Limb (tissue), 2 donors: ENCODE measurements at regions not wholly inside any gene's neighbourhood (a gene's known extent, or its start where the extent isn't known, plus 50 kb on each side); places are given as distances from the start of the nearest gene placed in this dataset.
A peak's percentile ranks its signal among the peaks of the same experiment; 100 is the strongest.

Source experiments
- DNase-seq, 2 donors: peaks; one replicate each; pipeline ENCODE4 v3.0.0-alpha.2; 2016; ENCODE audit errors: extremely low spot score in 2 of 2

DNA sequence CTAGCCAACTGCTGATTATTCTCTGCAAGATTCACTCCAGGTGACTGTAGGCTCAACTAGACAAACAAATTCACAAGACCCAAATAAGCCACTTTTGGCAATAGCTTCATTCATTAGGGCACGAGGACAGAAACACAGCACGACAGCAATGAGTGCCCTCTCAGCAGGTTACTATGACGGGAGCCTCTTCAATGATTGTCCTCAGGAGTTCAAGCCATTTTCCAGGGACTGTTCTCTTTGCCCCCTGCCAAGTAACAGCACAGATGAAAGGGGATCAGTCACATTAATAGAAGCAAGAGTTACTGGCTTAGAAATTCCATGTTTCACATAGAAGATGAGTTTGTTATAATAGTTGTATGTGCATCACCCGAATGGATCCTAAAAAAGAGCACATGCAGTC, 712.2 kb downstream of the CDH8 start:
- no peak for DNase-seq

DNA sequence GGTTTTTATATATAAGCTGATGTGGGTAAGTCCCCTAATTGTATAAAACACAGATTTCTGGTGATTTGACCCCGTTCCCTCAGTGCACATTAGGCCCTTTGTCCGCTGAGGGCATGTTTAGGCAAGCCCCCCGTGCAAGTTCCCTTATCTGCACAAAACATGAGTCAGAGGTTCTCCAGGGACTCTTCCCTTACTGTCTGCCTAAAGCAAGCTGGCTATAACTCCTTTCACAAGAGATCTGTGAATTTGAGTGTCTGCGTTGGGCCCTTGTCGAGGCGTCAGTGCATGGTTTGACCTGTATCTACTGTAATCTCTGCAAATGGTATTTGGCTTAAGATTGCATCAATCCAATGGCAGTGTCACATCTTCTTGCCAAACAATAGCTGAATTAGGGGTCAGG, 712.8 kb downstream of the CDH8 start:
- no peak for DNase-seq

DNA sequence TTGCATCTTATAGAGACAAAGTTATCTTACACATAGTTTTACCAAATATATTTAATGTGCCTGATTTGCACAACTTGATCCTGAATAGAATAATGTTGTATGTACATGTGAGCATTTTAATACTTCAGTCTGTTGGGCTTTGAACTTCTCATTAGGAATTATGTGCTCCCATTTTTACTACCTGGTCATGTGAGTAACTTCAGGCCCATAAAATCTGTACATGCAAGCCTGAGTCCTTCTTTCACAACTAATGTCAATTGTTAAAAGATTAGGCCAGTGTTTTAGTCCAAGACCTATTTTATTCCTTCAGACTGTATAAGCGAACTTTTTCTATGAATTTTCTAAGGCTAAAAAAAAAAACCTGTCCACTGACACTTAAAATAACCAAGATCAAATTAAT, 715.4 kb downstream of the CDH8 start:
- no peak for DNase-seq

DNA sequence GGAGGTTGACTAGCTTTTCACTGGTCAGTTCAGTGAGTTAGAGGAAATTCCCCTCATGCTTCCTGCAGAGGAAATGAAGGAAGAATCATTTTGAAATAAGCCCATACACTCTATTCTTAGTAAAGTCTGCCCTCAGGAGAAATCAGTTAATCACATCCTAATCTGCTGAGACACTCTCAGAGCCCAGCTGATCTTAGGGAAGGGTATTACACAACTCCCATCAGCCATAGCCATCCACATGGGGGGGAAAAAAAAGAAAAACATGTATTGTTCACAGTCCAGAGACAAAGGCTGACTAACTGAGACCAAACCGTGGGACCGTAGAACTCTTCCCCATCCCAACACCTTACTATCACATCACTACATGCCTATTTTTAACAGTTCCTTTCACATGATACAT, 722.3 kb downstream of the CDH8 start:
- no peak for DNase-seq

DNA sequence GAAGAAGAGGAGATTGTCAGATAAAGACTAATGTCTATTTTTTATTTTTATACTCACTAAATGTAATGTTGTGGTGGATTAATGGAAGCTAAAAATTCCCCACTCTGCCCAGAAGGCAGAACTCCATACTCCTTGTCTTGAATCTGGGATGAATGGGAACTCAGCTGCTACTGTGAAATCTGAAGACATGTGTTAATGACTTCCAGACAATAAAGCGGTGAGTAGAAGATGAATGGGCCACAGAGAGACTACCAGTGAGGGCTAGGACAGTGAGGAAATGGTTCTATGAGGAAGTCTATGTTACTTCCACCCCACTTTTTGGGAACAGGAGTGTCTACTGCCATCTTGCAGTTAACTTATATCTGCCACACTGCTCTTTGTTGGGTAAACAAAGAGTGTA, 726.9 kb downstream of the CDH8 start:
- DNase-seq, result no peak

DNA sequence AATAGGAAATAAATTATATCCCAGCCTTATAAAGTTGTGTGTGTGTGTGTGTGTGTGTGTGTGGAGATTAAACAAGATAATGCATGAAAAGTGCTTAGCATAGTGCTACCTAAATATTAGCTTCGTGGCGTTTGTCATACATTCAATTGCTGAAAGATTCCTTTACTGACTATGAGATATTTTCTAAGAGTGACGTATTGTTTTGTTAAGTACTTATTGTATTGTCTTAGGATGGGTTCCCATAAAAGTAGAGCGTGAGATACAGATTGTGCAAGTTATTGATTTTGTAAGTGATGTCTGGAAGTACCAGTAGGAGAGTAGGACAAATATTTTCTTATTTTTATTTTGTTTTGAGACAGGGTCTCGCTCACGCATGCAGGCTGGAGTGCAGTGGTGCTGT, 730.0 kb downstream of the CDH8 start:
- no peak for DNase-seq

DNA sequence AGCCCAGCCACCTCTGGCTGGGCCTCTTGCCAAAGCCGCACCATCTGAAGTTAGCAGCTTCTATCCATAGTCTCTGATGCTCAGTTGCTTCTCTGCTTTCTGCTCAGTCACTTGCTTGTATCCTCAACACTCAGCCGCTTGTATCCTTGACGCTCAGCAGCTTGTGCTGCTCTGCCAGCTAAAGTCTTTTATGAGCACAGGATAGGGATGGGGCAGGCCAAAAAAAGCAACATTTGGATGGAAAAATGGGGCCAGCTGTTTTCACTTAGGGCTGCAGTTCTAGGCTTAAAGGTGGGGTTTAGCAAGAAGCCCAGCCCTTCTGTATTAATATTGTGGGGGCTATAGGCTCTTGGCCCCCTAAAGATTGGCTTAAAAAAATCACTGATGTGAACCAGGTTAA, 739.4 kb downstream of the CDH8 start:
- peak; percentile 19 to 45 for DNase-seq

DNA sequence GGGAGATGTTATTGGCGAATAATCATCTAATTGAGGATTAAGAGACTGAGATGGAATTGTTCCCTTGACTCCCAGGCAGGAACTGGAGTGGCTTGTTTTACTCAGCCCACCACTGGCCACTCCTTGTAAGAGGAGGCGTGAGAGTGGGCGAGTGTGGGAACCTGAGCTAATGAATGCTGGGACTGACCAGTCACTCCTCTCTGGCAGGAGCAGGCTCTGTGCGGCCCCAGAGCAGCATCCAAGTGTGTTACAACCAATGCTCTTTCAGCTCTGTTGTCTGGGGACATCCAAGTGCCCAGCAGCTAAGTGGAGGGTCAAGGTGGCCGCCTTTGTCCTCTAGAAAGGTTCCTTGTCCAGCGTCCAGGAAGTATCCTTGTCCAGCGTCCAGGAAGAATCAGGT, 739.9 kb downstream of the CDH8 start:
- peak in 1 of 2 donors; percentile 25 for DNase-seq

DNA sequence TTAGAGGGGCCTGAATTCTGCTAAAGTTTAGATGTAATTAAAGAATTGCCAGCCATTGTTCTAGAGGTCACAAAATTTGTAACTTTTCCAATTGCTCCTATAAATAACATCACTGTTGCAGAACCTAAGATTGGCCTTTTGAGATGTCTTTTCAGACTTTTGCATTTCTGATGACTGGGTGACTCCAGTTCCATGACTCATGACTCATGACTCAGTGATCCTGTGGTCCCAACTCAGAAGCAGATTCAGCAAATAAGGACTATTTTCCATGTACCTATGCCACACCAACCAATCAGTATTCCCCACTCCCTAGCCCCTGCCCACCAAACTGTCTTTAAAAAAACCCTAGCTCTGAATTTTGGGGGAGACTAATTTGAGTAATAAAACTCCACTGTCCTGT, 740.9 kb downstream of the CDH8 start:
- DNase-seq, result no peak

DNA sequence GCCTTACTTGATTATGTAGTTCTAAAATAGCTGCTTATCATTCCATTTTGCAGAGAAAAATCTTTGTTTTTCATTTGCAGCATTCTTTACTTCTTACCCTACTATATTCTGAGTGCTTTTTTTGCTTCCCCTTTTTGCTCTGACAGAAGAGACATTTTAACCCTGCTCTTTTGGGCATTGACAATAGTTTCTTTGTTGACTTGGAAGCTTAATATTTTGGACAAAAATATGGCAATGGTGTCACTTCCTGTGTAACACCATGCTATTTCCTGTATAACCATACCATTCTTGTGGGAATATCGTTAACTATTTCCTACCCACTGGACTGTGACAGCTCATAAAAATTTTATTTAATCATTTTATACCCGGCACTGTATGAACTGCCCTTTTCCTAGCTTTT, 747.1 kb downstream of the CDH8 start:
- no peak for DNase-seq

DNA sequence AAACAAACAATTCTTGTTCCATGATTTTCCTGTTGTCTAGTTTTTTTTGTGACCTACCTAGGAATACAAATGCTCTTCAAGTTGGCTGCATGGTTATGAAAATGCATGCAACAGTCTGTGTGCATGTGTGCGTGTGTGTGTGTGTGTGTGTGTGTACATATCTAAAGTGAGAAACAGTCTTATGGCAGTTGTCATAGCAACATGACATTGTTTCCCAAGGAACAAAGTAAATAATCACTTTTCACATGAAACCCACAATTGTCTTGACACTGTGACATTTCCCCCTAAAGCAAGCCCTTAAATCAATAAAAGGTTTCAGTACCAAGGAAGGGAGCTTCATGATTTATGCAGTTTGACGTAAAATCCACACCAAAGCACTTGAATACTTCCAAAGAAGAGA, 758.4 kb downstream of the CDH8 start:
- no peak for DNase-seq

DNA sequence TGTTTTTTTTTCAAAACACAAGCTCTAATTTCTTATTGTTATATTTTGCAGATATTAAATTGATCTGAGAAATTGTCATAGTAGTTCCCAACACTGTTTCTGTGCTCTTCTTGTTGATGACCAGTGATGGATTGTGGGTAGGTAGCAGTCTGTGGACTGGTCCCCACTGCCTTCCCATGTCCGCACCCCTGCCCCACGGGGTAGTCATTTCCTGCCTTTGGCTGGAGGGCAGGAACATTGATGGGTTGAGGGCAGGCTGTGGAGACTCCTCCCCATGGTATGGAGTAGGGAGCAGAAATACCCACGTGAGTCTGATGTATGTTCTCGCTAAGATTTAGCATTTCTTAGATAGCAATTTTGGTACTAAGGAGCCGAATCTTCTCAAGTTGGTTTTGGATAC, 762.0 kb downstream of the CDH8 start:
- DNase-seq, result no peak

DNA sequence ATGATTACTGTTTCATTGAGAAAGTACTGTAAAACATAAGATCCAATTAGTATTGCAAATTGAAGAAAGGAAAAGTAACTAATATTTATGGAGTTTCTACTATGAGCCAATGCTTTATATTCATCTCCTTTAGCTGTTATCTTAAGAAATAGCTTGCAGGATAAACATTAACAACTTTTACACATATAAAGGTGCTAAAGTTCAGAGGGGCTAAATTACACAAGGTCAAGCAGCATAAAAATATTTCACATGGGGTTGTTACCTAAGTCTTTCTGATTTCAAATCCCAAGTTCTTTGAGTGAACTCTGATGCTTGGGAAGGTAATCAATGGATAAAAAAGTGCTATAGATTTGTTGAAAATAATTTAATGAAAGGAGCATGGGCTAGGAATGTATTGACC, 765.5 kb downstream of the CDH8 start:
- DNase-seq, result no peak

DNA sequence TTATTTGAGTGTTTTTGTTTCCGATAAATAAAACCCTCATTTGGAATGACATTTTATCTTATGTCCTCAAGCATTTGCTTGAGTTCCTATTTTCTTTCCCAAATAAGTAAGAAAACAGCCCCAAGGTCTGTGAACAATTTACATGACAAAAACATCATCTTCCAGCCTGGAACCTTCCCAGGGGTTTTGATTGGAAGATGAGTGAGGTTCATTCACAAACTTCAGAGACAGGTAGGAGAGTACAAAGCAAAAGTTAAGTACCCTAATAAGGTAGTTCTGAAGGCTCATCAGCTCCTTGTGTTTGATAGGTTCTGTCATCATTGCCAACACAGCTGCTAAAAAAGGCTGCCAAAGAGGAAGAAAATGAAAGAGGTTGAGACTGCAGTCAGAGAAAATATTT, 772.8 kb downstream of the CDH8 start:
- no peak for DNase-seq

DNA sequence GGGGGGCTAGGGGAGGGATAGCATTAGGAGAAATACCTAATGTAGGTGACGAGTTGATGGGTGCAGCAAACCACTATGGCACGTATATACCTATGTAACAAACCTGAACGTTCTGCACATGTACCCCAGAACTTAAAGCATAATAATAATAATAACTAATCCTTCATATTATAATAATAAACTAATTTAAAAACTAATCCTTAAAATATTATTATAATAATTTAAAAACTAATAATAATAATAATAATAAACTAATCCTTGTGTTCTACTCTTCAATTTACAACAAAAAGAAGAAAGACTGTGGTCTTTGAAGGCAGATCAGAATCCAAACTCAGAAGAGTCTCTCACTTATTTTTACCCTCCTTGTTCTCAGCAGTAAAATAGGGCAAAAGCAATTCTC, 774.9 kb downstream of the CDH8 start:
- DNase-seq, result no peak

DNA sequence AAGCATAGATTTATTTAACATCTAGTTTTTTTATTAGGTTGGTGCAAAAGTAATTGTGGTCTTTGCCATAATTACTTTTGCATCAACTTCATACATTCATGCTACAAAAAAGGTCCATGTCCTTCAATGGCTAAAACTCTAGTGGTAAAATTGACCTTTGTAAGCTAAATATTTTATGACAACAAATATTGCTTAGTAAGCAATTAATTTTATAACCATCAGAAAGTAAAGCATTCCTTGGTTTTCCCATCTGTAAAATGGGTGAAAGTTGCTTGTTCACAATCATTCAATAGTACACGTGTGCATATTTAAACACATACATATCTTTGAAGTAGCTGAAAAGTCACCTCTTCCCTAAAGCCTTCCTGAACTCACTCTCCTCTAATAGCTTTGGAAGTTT, 789.6 kb downstream of the CDH8 start:
- DNase-seq, result no peak

DNA sequence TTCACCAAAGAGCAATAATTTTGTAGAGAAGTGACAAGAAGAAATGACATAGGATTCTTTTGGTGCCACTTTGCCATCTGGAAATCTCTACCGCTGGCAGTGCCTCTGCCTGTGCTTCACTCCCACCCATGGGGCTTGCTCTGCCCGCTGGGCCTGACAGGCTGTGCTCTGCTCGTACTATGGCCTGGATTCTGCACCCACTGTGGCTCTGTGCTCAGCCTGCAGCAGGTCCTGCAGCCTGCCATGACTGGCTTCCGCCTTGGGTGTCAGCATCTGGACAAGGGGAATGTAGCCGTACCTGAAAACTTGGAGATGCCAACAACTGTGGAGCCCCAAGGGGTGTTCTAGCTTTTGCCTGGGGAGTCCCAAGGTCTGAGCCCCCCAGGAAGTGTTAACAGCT, 792.3 kb downstream of the CDH8 start:
- DNase-seq, result no peak

DNA sequence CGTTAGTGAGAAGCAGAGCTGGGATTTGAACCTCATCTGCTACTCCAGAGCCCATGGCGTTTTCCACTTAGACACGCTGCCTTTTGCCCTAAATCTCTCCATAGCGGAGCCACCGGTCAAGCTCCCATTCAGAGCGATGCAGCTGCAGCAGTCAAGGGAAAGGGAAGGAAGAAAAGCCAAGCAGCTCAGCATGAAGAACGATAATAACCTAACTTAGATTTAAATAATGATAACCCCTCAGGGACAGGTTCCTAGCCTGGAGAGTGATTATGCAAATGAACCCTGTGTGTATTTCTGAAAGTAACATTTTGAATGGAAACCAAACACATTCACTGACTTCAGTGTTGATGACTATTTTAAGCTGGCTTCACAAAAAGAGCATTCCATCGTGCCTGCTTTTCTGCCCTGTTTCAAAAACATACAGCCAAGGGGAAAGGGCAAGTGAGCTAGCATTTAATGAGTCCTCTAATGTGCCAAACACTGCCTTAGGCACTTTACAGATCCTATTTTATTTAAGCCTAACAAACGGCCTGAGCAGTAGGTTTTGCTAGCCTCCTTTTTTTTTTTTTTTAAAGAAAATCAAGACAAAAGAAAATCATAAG, 798.3 kb downstream of the CDH8 start:
- no peak for DNase-seq

DNA sequence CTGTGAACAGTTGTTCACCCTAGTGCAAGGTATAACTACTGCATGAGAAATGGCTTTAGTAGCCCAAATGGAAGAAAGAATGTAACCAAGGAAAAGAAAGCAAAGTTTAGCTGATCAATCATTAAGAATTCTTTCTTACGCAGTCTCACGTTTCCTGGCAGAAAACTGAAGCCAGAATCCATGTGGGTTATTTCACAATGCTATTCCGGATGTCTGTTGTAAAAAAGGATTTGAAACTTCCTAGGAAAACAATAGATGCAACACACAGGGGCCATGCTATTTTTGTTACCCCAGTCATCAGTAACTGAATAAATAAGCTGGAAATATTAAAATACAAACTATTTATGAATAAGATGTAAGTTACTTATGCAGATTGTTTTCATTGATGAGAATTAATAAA, 802.5 kb downstream of the CDH8 start:
- peak in 1 of 2 donors; percentile 13 for DNase-seq

DNA sequence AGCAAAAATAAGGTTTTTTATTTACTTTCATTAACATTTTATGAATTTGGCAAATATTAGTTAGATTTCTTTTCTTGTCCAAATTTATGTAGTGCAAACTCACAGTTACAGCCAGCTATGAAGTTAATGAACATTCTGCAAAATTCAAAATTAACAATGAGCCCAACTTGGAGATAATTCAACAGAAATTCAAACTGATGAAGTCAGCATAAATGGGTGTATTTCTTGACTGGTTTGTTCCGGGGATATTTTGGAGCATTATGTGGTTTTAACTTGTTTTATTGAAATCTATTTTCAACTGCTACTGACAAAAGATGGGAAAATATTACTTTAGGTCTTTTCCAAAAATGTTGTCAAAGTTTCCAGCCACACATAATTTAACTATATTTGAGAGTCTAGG, 807.9 kb downstream of the CDH8 start:
- DNase-seq, result no peak

DNA sequence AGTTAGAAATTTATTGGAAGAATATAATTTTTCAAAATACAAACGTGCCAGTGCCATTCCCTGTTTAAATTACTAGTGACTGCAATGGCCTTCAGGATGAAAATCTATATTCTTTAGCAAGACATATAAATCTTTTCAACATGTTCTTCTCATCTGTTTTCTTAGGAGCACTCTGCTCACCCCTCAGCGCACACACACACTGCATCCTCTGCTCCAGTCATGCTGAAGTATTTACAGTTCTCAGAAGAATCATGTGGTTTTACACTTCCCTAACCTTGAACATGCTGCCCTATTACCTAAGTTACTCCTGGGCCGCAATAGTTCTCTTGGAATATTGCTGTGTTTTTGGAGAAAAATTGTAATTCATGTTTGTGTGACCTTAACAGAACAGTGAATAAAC, 820.6 kb downstream of the CDH8 start:
- no peak for DNase-seq

DNA sequence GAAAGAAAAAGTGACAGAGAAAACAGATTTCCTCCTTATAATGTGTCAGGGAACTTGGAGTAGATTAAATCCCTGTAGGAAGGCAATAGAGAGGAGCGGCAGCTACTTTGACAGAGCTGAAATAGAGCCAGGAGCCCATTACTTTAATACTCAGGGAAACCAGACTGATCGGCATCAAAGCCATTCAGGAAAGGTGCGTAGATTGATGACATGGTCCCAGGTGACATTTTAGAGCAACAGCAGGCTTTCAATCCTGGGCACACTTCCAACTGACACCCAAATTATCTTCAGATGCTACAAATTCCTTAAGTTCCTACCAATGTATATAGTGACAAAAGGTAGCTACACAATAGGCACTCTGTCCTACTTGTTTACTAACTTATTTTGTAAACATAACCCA, 821.5 kb downstream of the CDH8 start:
- no peak for DNase-seq

DNA sequence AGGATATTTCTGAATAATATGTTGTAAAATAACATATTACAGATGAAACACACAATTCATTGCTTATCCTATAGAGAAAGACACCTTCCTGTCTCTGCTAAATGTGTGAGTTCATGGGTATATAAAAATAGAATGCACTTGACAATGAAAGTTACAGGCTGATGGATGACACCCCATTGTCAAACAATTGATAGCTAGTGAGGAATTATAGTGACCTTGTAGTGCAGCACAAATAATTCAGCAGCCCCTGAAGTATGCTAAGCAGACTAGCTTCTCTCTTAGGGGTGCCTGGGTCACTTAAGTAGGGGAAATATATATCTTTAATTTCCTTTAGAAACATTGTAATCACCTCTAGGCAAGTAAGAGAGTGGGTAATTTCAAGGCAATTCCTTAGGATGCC, 826.2 kb downstream of the CDH8 start:
- no peak for DNase-seq

DNA sequence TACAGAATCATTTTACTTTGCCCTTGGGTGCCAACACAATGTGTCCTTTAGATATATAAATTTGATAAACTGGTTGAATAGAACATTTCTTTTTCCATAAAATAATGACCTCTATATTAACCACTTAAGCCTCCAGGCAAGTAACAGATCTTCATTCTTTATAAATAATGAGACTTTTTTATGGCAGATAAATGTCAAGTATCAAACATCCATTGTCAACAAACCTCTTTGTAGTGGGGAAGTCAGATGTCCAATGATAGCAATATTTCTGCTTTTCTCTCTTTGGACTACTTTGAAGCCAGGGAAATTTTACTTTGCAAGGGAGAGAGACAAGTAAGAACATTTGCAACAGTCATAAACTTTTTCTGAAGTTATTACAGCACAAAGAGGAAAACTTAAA, 841.2 kb downstream of the CDH8 start:
- no peak for DNase-seq
